ENCODE measurements at regions not wholly inside any gene's neighbourhood (a gene's known extent, or its start where the extent isn't known, plus 50 kb on each side); places are given as distances from the start of the nearest gene placed in this dataset.

DNA sequence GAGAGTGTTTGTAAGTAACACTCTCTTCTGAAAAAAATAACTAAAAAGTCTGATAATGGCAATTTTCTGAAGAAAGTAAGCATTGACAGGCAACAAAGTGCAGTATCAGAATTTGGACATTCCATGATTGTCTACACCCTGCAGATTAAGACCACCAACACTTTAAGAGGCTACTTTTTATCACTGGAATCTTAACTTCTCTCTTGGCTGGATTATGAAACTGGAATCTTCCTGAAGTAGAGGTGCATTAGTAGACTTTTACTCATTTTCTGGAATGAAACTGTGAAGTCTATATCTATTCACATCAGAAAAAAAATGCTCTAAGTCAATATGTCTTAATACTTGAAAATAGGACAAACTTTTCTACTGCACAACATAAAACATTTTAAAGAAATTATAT is 547.5 kb downstream of the COL12A1 start:
- no peak overlapping the region for H3K4me3 ChIP-seq (ENCODE audit: low read length)
- Mint-ChIP-seq H3K9me3 (peaks cover 10 to 21% of the 10 kb centered on the region in 2 donors), H3K36me3 (no peaks in the 10 kb centered on the region), H3K27me3 (ENCODE audit: low read depth in 2 of 2) (no peaks in the 10 kb centered on the region), H3K27ac (no peak overlapping the region), H3K4me1 (no peaks in the 10 kb centered on the region), H3K4me3 (no peak overlapping the region)
- no peaks in the 10 kb centered on the region for H3K4me1 ChIP-seq (ENCODE audit: control insufficient read depth, insufficient read depth, low read length)
- DNase-seq (no peak), ATAC-seq (no peak)
- intact Hi-C loops (cut with micrococcal nuclease), result no loop called here
- H3K27me3 ChIP-seq (ENCODE audit: control insufficient read depth, insufficient read depth, low read length), result no peaks in the 10 kb centered on the region
- TF ChIP-seq, protein P1, sequence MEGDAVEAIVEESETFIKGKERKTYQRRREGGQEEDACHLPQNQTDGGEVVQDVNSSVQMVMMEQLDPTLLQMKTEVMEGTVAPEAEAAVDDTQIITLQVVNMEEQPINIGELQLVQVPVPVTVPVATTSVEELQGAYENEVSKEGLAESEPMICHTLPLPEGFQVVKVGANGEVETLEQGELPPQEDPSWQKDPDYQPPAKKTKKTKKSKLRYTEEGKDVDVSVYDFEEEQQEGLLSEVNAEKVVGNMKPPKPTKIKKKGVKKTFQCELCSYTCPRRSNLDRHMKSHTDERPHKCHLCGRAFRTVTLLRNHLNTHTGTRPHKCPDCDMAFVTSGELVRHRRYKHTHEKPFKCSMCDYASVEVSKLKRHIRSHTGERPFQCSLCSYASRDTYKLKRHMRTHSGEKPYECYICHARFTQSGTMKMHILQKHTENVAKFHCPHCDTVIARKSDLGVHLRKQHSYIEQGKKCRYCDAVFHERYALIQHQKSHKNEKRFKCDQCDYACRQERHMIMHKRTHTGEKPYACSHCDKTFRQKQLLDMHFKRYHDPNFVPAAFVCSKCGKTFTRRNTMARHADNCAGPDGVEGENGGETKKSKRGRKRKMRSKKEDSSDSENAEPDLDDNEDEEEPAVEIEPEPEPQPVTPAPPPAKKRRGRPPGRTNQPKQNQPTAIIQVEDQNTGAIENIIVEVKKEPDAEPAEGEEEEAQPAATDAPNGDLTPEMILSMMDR (IDR thresholded peaks at IDR 0.05), result no peak
- H3K27ac ChIP-seq (ENCODE audit: low read length), result no peak overlapping the region
- no peaks in the 10 kb centered on the region for H3K36me3 ChIP-seq (ENCODE audit: control insufficient read depth, insufficient read depth, low read length)
- H3K9me3 ChIP-seq (ENCODE audit: control insufficient read depth, insufficient read depth, low read length), result no peaks in the 10 kb centered on the region

DNA sequence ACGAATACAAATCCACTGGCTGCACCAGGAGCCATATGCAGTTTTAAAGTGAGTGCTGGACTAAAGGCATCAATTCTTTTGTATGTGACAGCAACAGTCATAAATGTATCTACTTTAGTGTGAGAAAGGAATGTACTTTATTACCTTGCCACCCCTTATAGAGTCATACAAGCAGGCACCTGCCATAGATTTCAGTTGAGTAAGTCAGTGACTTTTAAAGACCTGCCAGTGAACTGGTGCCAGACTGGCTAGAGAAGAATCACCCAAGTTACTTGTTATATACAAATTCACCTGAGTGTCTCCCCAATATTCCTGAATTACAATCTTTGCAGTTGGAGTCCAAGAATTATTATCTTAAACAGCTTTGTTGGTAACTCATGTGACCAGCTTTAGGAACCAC is 547.9 kb downstream of the COL12A1 start:
- Histone ChIP-seq H3K36me3 (ENCODE audit: control insufficient read depth, insufficient read depth, low read length) (no peaks in the 10 kb centered on the region), H3K27ac (ENCODE audit: low read length) (no peak overlapping the region), H3K27me3 (ENCODE audit: control insufficient read depth, insufficient read depth, low read length) (no peaks in the 10 kb centered on the region), H3K9me3 (ENCODE audit: control insufficient read depth, insufficient read depth, low read length) (no peaks in the 10 kb centered on the region), H3K4me1 (ENCODE audit: control insufficient read depth, insufficient read depth, low read length) (no peaks in the 10 kb centered on the region), H3K4me3 (ENCODE audit: low read length) (no peak overlapping the region)
- Mint-ChIP-seq H3K27ac (no peak overlapping the region), H3K9me3 (peaks cover 9 to 16% of the 10 kb centered on the region in 2 donors), H3K36me3 (no peaks in the 10 kb centered on the region), H3K27me3 (ENCODE audit: low read depth in 2 of 2) (no peaks in the 10 kb centered on the region), H3K4me3 (no peak overlapping the region), H3K4me1 (no peaks in the 10 kb centered on the region)
- ATAC-seq, result no peak
- TF ChIP-seq, protein P1 (IDR thresholded peaks at IDR 0.05), result no peak
- WGBS (ENCODE audit: insufficient coverage), result 88% methylated on average over 1 of the region's 1 CpG
- intact Hi-C loops (cut with micrococcal nuclease), result no loop called here
- no peak for DNase-seq

DNA sequence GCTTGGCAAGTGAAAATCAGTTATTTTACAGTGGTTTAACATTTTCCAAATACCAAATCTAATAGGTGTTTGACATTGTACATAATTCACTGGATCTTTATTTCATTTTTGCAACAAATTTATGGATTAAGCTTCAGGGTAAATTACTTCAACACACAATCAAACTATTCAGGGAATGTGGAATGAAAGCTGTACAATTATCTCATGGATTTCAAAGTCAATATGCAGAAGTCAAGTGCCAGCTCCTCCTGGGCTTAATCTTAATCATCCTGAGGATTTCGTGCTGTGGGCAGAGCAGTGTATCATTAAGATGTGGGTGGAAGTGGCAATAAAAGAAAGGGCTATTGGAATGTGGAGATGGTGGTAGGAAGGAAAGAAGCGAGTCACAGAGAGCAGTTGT is 548.8 kb downstream of the COL12A1 start:
- Histone ChIP-seq H3K27me3 (ENCODE audit: control insufficient read depth, insufficient read depth, low read length) (no peaks in the 10 kb centered on the region), H3K9me3 (ENCODE audit: control insufficient read depth, insufficient read depth, low read length) (no peaks in the 10 kb centered on the region), H3K4me1 (ENCODE audit: control insufficient read depth, insufficient read depth, low read length) (no peaks in the 10 kb centered on the region), H3K36me3 (ENCODE audit: control insufficient read depth, insufficient read depth, low read length) (no peaks in the 10 kb centered on the region), H3K4me3 (ENCODE audit: low read length) (no peak overlapping the region), H3K27ac (ENCODE audit: low read length) (no peak overlapping the region)
- no peak for ATAC-seq
- Mint-ChIP-seq H3K9me3 (peaks cover 7 to 14% of the 10 kb centered on the region in 2 donors), H3K36me3 (no peaks in the 10 kb centered on the region), H3K27me3 (ENCODE audit: low read depth in 2 of 2) (no peaks in the 10 kb centered on the region), H3K4me1 (no peaks in the 10 kb centered on the region), H3K4me3 (no peak overlapping the region), H3K27ac (no peak overlapping the region)
- DNase-seq, result no peak
- intact Hi-C loops (cut with micrococcal nuclease), result no loop called here
- TF ChIP-seq, protein P1 (IDR thresholded peaks at IDR 0.05), result no peak
- WGBS (ENCODE audit: insufficient coverage), result 54% methylated on average over 1 of the region's 2 CpGs

DNA sequence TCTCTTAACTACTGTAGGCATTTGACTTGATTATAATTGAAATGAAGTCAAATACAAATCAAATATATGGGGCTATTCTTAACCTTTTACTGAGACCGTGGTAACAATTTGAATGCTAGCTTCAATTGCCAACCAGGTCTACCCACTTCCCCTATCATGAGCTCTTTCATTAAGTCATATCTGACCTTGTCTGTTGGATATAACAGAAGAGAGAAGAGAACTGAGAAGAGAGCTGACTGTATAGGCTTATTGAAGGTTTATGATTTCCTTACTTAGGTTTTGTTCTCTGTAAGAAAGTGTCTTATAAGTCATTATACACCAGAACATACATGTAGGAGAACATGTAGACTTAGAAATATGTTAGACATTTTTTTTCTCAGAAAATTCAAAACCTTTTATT is 549.4 kb downstream of the COL12A1 start:
- intact Hi-C loops (cut with micrococcal nuclease), result no loop called here
- ATAC-seq, result no peak

More for the DNA sequence above, 549.4 kb downstream of the COL12A1 start:
- Mint-ChIP-seq H3K4me3 (no peak overlapping the region), H3K9me3 (peaks cover 7 to 13% of the 10 kb centered on the region in 2 donors), H3K4me1 (no peaks in the 10 kb centered on the region), H3K27me3 (ENCODE audit: low read depth in 2 of 2) (no peaks in the 10 kb centered on the region), H3K36me3 (no peaks in the 10 kb centered on the region), H3K27ac (no peak overlapping the region)
- Histone ChIP-seq H3K9me3 (ENCODE audit: control insufficient read depth, insufficient read depth, low read length) (no peaks in the 10 kb centered on the region), H3K4me3 (ENCODE audit: low read length) (no peak overlapping the region), H3K4me1 (ENCODE audit: control insufficient read depth, insufficient read depth, low read length) (no peaks in the 10 kb centered on the region), H3K27me3 (ENCODE audit: control insufficient read depth, insufficient read depth, low read length) (no peaks in the 10 kb centered on the region), H3K36me3 (ENCODE audit: control insufficient read depth, insufficient read depth, low read length) (no peaks in the 10 kb centered on the region), H3K27ac (ENCODE audit: low read length) (no peak overlapping the region)
- TF ChIP-seq, protein P1 (IDR thresholded peaks at IDR 0.05), result no peak
- no peak for DNase-seq
- WGBS (ENCODE audit: insufficient coverage), result no CpG with 5 or more reads among the region's 1 CpG
